Naive B cell (primary cell): ENCODE measurements at regions not wholly inside any gene's neighbourhood (a gene's known extent, or its start where the extent isn't known, plus 50 kb on each side); places are given as distances from the start of the nearest gene placed in this dataset.

Source experiments
- ATAC-seq, 2 donors: fragments of 150-1000 bp; cut with Tn5 transposase; 2 replicates each; pipeline ENCODE4 v1.10.0; 2021; ENCODE audit warnings: low read depth in 2 of 2, mild to moderate bottlenecking in 2 of 2, moderate library complexity in 2 of 2
- DNase-seq: peaks from one replicate; pipeline ENCODE4 v3.0.0; 2022
- H3K27ac Mint-ChIP-seq, 6 donors: one replicate each; pipeline ENCODE4 v1.8.0; 2020 to 2022; ENCODE audit warnings: mild to moderate bottlenecking in 6 of 6, mixed read lengths in 6 of 6, moderate library complexity in 5 of 6, inconsistent platforms in 2 of 6
- H3K27me3 Mint-ChIP-seq, 3 donors: one replicate each; pipeline ENCODE4 v1.8.0; 2021 to 2022; ENCODE audit warnings: mixed read lengths in 3 of 3, mild to moderate bottlenecking in 1 of 3
- H3K36me3 Mint-ChIP-seq, 2 donors: one replicate each; pipeline ENCODE4 v1.8.0; 2020 to 2022; ENCODE audit warnings: mixed read lengths in 2 of 2, inconsistent platforms in 1 of 2, mild to moderate bottlenecking in 1 of 2
- H3K4me1 Mint-ChIP-seq, 3 donors: one replicate each; pipeline ENCODE4 v1.8.0; 2020 to 2022; ENCODE audit warnings: mixed read lengths in 3 of 3, inconsistent platforms in 1 of 3, mild to moderate bottlenecking in 1 of 3, moderate library complexity in 1 of 3
- H3K4me3 Mint-ChIP-seq, 8 donors: one replicate each; pipeline ENCODE4 v1.8.0; 2020 to 2022; ENCODE audit warnings: mild to moderate bottlenecking in 8 of 8, mixed read lengths in 8 of 8, moderate library complexity in 8 of 8, inconsistent platforms in 2 of 8
- H3K9me3 Mint-ChIP-seq, 7 donors: one replicate each; pipeline ENCODE4 v1.8.0; 2020 to 2022; ENCODE audit warnings: mixed read lengths in 7 of 7, mild to moderate bottlenecking in 5 of 7, inconsistent platforms in 2 of 7, moderate library complexity in 1 of 7

DNA sequence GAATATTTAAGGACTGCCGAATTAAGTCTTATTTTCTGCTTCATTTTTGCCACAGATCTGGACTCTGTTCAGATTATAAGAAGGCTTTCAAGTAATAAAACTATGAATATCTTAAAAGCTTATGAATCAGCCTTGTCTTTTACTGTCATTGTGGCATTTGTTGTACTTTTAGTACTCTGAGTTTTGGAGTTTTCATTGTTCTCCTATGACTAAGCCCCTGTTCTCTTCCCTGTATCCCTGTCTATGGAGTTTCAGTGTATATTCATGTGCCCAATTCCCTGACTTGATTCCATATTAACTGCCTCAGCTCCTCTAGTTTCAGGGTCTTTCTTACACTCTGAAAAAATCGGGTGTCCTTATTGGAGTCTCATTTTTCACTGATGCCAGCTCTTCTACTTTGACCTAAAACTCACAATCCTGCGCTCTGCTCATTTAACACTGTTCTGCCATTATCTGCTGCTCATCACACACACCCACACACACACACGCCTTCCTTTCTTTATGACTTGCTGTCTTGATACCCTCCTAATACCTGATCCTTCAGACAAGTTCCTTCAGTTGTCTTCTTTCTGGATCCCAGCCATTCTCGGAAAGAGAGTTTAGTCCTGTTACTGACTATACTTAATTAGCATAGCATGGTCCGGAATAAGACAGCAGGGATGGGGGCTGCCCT lies 511.8 kb downstream of the CPS1 start:
- Mint-ChIP-seq H3K4me1 (no peaks in the 10 kb centered on the region), H3K27ac (no peak overlapping the region), H3K9me3 (peaks cover 0 to 5% (median 0%) of the 10 kb centered on the region in 7 donors), H3K27me3 (no peaks in the 10 kb centered on the region), H3K4me3 (no peak overlapping the region), H3K36me3 (no peaks in the 10 kb centered on the region)
- DNase-seq (no peak), ATAC-seq (no peak)

DNA sequence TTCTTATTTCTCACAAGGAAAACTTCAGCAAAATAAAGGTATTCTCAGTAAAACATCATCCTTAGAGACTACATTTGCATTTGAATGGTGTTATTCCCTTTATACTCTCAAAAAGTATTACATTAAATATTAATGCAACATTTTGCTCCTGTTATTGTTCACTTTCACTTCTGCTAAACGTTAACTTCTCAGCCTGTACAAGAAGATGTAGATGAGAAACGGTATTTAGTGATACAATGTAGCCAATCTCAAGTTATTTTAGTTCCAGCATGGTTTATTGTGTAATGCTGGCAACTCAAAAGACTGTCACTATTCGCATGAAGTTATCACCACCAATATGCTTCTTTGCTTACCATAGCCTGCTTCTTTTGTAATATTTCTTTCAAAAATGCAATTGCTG lies 514.1 kb downstream of the CPS1 start:
- ATAC-seq (no peak), DNase-seq (no peak)
- Mint-ChIP-seq H3K4me1 (no peaks in the 10 kb centered on the region), H3K36me3 (no peaks in the 10 kb centered on the region), H3K4me3 (no peak overlapping the region), H3K9me3 (peaks cover 0 to 5% (median 0%) of the 10 kb centered on the region in 7 donors), H3K27ac (no peak overlapping the region), H3K27me3 (no peaks in the 10 kb centered on the region)

DNA sequence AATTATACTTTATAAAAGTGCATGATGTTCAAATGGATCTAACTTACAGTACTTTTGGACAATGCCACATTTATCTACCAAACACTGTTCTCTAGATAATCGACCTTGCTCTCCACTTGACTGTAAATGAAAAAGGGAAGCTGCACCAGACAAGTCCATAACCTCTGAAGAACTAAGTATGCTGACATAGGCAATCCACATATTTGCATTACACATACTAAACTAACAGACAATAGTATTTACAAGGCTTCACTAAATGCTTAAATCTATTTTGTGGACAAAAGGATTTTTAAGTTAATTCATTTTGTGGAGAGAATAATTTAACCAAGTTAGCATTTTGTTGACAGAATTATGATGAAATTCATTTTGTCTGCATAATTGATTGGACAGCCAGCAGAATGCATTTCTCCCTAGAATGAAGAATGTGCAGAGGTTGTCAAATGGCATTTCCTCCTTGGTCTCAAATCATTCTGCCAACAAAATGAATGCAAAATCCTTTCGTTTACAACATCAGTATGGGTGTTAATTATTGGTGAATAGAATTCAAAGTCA lies 520.9 kb downstream of the CPS1 start:
- peaks cover 0 to 3% (median 0%) of the 10 kb centered on the region in 7 donors for H3K9me3 Mint-ChIP-seq
- H3K36me3 Mint-ChIP-seq, result no peaks in the 10 kb centered on the region
- no peaks in the 10 kb centered on the region for H3K4me1 Mint-ChIP-seq
- DNase-seq, result no peak
- no peak for ATAC-seq
- no peak overlapping the region for H3K27ac Mint-ChIP-seq
- no peak overlapping the region for H3K4me3 Mint-ChIP-seq
- no peaks in the 10 kb centered on the region for H3K27me3 Mint-ChIP-seq

DNA sequence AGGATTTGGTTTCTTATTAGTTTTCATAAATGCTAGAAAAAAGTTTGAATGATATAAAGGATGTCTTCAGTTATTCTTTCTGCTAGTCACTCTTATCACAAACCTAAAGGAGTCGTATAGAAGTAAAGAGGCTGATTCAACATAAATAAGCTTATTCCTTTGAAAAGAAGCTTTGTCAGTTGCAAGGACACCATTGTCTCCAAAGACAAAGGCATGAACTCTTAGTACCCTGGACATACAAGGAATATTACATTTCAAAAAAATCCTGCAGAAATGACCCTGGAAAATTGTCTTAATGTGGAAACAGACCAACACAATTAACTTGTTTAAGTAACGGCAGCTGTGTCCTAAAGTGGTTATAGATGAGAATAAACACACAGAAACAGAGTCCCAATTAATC lies 528.0 kb downstream of the CPS1 start:
- DNase-seq (no peak), ATAC-seq (no peak)
- Mint-ChIP-seq H3K27me3 (peaks cover 0 to 3% (median 0%) of the 10 kb centered on the region in 3 donors), H3K4me3 (no peak overlapping the region), H3K4me1 (no peaks in the 10 kb centered on the region), H3K36me3 (no peaks in the 10 kb centered on the region), H3K9me3 (peaks cover 0 to 2% (median 0%) of the 10 kb centered on the region in 7 donors), H3K27ac (no peak overlapping the region)

DNA sequence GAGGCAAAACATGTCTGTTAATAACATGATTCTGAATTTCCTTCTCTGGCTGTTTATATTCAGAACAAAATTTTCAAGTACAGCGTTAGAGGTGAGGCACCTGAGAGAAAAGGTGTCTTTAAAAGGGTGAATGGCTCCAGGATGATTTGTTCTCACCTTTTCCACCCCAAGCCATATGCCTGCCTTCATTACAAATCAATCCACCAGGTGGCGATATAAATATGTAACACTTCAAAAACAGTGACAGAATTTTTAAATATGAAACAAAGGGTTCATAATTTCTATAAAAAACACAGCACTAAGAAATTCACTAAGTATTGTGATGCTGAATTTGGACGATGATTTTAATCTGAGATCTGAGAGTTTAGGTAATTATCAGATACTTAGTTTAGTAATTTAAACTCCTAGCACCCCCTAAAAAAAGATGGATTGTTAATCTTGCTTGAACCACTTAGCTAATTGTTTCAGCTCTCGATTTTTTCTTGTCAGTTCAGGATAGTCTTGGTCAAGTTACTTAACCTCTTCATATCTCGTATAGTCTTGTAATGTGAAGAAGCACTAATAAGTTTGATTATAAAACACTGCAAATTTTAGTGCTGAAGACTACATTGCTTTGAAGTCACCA lies 528.8 kb downstream of the CPS1 start:
- Mint-ChIP-seq H3K4me3 (no peak overlapping the region), H3K4me1 (no peaks in the 10 kb centered on the region), H3K9me3 (peaks cover 0 to 2% (median 0%) of the 10 kb centered on the region in 7 donors), H3K27me3 (peaks cover 0 to 3% (median 0%) of the 10 kb centered on the region in 3 donors), H3K27ac (no peak overlapping the region), H3K36me3 (no peaks in the 10 kb centered on the region)
- ATAC-seq (no peak), DNase-seq (no peak)

DNA sequence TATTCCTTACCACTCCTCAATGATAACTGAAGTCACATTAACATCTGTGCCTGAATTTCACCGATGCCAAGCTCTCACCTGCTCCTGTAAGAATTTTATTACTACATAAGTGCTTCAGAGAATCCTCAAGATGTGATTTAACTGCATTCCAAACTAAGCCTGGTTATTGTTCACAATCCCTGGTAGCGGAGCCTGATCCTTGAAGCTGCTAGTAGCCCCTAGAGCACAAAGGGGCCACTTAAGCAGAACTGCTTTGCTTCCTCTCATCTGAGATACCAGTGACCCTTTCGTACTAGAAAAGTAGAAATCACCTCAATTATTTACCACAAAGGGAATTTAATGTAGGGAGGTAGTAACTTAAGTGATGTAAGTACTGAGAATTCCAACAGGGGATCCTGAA lies 529.6 kb downstream of the CPS1 start:
- no peak overlapping the region for H3K4me3 Mint-ChIP-seq
- DNase-seq, result no peak
- H3K27me3 Mint-ChIP-seq, result peaks cover 0 to 3% (median 0%) of the 10 kb centered on the region in 3 donors
- ATAC-seq, result no peak
- H3K27ac Mint-ChIP-seq, result no peak overlapping the region
- H3K4me1 Mint-ChIP-seq, result no peaks in the 10 kb centered on the region
- H3K36me3 Mint-ChIP-seq, result no peaks in the 10 kb centered on the region
- peaks cover 0 to 2% (median 0%) of the 10 kb centered on the region in 7 donors for H3K9me3 Mint-ChIP-seq

DNA sequence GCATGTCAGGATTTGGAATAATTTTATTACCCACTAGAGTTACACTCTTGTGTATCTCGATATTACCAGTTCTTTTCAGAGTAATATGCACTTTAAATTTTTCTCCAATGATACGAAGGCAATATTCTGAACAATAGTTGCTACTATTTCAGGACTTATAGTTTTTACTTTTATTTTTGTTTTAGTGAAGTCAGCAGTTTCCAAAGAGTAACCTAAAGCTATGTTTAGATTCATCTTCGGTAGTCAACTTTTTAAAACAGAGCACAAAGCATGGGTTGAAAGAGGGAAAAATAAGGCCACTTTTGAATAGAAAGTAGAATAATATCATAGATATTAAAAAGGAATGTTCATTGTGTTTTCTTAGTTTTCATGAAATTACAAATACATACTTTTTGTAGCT lies 532.7 kb downstream of the CPS1 start:
- H3K4me3 Mint-ChIP-seq, result no peak overlapping the region
- H3K36me3 Mint-ChIP-seq, result no peaks in the 10 kb centered on the region
- no peaks in the 10 kb centered on the region for H3K9me3 Mint-ChIP-seq
- no peak for ATAC-seq
- H3K27ac Mint-ChIP-seq, result no peak overlapping the region
- H3K27me3 Mint-ChIP-seq, result peaks cover 0 to 3% (median 0%) of the 10 kb centered on the region in 3 donors
- no peak for DNase-seq
- no peaks in the 10 kb centered on the region for H3K4me1 Mint-ChIP-seq

DNA sequence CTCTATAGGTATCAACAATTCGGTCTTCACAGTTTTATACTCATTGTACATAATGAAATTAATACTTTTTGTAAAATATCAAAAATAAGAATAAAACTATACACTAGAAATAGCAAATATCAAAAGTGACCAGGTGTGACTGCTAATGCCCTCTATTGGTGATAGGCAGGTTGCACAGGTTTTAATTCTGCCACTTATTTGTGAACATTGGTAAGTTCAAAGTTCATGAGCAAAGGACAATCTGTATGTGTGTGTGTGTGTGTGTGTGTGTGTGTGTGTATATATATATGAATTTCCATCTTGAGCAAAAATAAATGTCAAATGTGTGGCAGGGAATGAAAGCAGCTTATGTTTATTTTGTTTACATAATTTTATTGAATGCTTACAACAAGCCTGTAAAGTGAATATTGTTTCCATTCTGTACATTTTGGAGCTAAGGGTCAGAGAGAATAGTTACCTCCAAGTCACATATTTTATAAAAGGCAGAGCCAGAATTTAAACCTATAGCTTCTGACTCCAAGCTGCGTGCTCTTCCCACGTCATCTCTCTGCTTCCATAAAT lies 537.4 kb downstream of the CPS1 start:
- DNase-seq (no peak), ATAC-seq (no peak)
- Mint-ChIP-seq H3K4me3 (no peak overlapping the region), H3K27me3 (no peaks in the 10 kb centered on the region), H3K27ac (no peak overlapping the region), H3K9me3 (peaks cover 0 to 11% (median 0%) of the 10 kb centered on the region in 7 donors), H3K4me1 (no peaks in the 10 kb centered on the region), H3K36me3 (no peaks in the 10 kb centered on the region)

DNA sequence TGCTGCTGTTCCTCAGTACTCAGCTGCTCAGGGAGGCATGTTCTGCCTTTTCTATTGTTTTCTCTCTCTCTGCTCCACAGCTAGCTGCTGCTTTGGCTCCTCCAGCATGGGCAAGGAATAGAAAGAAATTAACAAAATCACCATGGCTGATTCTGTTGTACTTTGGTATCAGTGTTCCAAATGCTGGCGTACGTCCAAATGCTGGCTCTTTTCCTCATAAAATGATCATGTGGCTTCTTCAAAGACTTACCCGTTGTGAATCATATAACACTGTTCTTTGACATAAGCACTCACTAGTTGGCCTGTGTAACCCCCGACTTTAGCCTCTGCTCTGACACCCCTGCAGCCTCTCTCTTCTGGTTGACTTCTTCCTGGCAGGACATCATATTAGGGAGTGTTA lies 547.6 kb downstream of the CPS1 start:
- H3K4me1 Mint-ChIP-seq, result no peaks in the 10 kb centered on the region

DNA sequence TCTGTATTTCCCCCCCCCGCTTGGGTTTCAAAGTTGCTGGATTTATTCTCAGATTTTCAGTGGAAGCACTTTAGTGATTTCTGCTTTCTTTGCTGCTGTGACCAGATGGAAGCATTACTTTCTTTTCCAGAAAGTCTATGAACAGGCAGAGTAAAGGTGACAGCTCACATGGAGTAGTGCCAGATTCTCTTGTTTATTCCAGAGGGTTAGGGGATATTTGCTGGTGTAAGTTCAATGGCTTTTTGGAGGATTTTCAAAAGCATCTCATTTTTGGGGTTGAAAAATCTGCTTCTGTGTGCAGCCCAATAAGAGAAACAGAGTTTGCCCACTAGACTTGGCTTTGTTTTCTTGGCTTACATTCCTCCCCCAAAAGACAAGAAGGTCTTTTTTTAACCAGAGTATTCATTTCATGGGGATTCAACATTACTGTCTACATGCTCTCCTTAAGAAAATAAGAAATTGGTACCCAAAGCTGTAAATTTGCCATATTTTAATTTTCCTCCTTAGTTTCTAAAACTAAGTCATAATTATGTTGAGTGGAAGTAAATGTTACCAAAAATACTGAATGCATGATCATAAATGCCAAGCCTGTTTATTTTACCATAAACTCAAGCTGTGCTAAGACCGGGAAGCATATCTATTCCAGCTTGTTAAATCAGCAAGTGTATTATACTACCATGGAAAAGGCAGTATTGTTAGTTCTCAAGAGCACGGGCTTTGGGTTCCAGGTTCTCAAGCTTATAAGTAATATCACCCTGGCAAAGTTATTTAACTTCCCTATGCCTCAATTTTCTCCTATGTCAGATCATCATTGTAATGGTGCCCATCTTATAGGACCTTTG lies 557.2 kb downstream of the CPS1 start:
- H3K27ac Mint-ChIP-seq, result no peak overlapping the region
- H3K4me3 Mint-ChIP-seq, result no peak overlapping the region
- no peaks in the 10 kb centered on the region for H3K27me3 Mint-ChIP-seq
- peaks cover 0 to 3% (median 0%) of the 10 kb centered on the region in 7 donors for H3K9me3 Mint-ChIP-seq
- H3K4me1 Mint-ChIP-seq, result no peaks in the 10 kb centered on the region
- DNase-seq (no peak), ATAC-seq (no peak)
- no peaks in the 10 kb centered on the region for H3K36me3 Mint-ChIP-seq

More for the DNA sequence above, 547.6 kb downstream of the CPS1 start:
- Mint-ChIP-seq H3K36me3 (no peaks in the 10 kb centered on the region), H3K27me3 (no peaks in the 10 kb centered on the region), H3K27ac (no peak overlapping the region), H3K9me3 (peaks cover 0 to 7% (median 0%) of the 10 kb centered on the region in 7 donors), H3K4me3 (no peak overlapping the region)
- DNase-seq (no peak), ATAC-seq (no peak)

DNA sequence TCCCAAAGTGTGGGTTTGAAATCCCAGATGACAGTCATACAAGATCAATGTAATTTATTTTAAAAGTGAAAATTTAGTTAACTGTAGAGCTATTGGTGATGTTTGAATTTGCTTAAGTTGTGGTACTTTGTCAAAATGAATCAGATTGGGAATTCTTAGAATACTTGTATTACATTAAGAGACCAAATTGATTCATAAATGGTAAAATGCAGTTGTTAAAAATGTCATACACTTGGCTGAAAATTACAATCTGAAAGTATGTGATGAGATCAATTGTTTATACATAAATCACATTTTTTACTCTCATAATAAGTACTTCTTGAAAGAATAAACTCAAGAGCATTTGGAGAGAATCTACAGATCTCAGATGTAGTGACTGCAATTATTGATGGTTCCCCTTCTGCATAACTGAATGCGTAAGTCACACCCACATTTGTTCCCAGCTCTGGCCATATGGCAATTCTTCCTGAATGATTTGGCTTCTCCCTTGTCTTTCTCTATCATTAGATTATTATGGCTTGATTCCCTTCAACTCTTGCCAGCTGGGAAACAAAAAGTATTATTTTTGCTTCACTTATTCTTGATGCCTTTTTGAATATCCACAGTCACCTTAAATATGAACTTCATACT lies 558.5 kb downstream of the CPS1 start:
- Mint-ChIP-seq H3K4me1 (no peaks in the 10 kb centered on the region), H3K9me3 (peaks cover 0 to 3% (median 0%) of the 10 kb centered on the region in 7 donors), H3K4me3 (no peak overlapping the region)

DNA sequence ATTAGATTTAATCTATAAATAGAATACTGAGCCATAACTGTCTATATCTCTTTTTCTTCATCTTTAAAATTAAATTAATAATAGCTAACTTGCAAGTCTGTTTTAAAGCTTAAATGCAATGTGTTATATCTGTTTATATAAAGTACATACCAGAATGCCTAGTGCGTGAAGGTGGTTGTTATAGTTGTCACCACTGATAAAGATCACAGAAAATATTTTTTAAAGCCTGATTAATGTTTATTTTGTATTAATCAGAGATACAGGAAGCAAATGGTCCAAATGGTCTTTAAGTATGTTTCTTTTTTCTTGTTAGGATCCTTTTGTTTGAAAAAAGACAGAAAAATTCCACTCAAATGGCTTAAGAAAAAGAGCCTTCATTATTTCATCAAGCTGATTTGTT lies 560.6 kb downstream of the CPS1 start:
- Mint-ChIP-seq H3K27me3 (peaks cover 0 to 4% (median 0%) of the 10 kb centered on the region in 3 donors), H3K4me3 (no peak overlapping the region), H3K9me3 (peaks cover 0 to 3% (median 0%) of the 10 kb centered on the region in 7 donors), H3K36me3 (no peaks in the 10 kb centered on the region), H3K27ac (no peak overlapping the region), H3K4me1 (no peaks in the 10 kb centered on the region)
- DNase-seq (no peak), ATAC-seq (no peak)

More for the DNA sequence above, 558.5 kb downstream of the CPS1 start:
- no peak for ATAC-seq
- Mint-ChIP-seq H3K27me3 (no peaks in the 10 kb centered on the region), H3K36me3 (no peaks in the 10 kb centered on the region), H3K27ac (no peak overlapping the region)
- no peak for DNase-seq

DNA sequence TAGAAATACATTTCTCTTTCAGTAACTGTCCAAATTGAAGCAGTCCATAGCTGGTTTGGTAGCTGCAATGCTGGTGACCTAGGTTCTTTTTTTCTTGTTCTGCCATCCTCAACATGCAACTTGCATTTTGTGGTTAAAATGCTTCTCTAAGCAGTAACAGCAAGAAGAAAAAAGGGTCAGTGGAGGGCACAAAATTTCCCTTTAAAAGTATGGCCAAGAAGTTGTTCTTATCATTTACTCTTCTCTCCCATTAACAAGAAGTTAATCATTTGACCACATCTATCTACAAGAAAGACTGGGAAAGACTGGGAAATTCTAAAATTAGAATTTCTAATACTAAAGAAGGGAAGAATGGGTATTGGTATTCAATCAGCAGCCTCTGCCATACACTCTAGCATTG lies 569.9 kb downstream of the CPS1 start:
- no peaks in the 10 kb centered on the region for H3K4me1 Mint-ChIP-seq
- no peak for DNase-seq
- H3K36me3 Mint-ChIP-seq, result no peaks in the 10 kb centered on the region
- ATAC-seq, result no peak
- peaks cover 0 to 1% (median 0%) of the 10 kb centered on the region in 7 donors for H3K9me3 Mint-ChIP-seq
- H3K27ac Mint-ChIP-seq, result no peak overlapping the region
- H3K4me3 Mint-ChIP-seq, result no peak overlapping the region
- no peaks in the 10 kb centered on the region for H3K27me3 Mint-ChIP-seq
